ENCODE measurements at regions not wholly inside any gene's neighbourhood (a gene's known extent, or its start where the extent isn't known, plus 50 kb on each side); places are given as distances from the start of the nearest gene placed in this dataset.

GRCh38 chr4:157961229-157961990 lies 211.4 kb downstream of the GASK1B start:
- DNase-seq, result no peak

GRCh38 chr4:157957905-157958304 lies 214.9 kb downstream of the GASK1B start:
- no peak for DNase-seq

GRCh38 chr4:157942017-157942416 lies 230.8 kb downstream of the GASK1B start:
- DNase-seq, result no peak

GRCh38 chr4:157934151-157934550 lies 238.7 kb downstream of the GASK1B start:
- DNase-seq, result no peak

- no peak for DNase-seq
Observed at GRCh38 chr4:157932936-157933335, 239.9 kb downstream of the GASK1B start.

GRCh38 chr4:157929486-157929885 lies 243.3 kb downstream of the GASK1B start:
- no peak for DNase-seq

- DNase-seq, result no peak
Observed at GRCh38 chr4:157918036-157918832, 254.6 kb downstream of the GASK1B start.

- DNase-seq, result no peak
Observed at GRCh38 chr4:157912212-157912611, 260.6 kb downstream of the GASK1B start.

GRCh38 chr4:157911662-157912061 lies 261.2 kb downstream of the GASK1B start:
- no peak for DNase-seq

- DNase-seq, result no peak
Observed at GRCh38 chr4:157908691-157909090, 264.1 kb downstream of the GASK1B start.

- no peak for DNase-seq
Observed at GRCh38 chr4:157908031-157908430, 264.8 kb downstream of the GASK1B start.

- DNase-seq, result no peak
Observed at GRCh38 chr4:157907226-157907946, 265.4 kb downstream of the GASK1B start.

- no peak for DNase-seq
Observed at GRCh38 chr4:157898836-157899605, 273.8 kb downstream of the GASK1B start.

GRCh38 chr4:157897855-157898370 lies 274.9 kb downstream of the GASK1B start:
- no peak for DNase-seq

- no peak for DNase-seq
Observed at GRCh38 chr4:157896726-157897125, 276.1 kb downstream of the GASK1B start.

GRCh38 chr4:157895205-157895604 lies 277.6 kb downstream of the GASK1B start:
- DNase-seq, result no peak

GRCh38 chr4:157889788-157890187 lies 283.0 kb downstream of the GASK1B start:
- DNase-seq, result no peak

GRCh38 chr4:157888281-157888680 lies 284.5 kb downstream of the GASK1B start:
- DNase-seq, result no peak

GRCh38 chr4:157887316-157887715 lies 285.5 kb downstream of the GASK1B start:
- DNase-seq, result no peak

- DNase-seq, result no peak
Observed at GRCh38 chr4:157886645-157887044, 286.2 kb downstream of the GASK1B start.

GRCh38 chr4:157885811-157886210 lies 287.0 kb downstream of the GASK1B start:
- no peak for DNase-seq

- no peak for DNase-seq
Observed at GRCh38 chr4:157882901-157883300, 289.9 kb downstream of the GASK1B start.

Measured in T-helper 2 cell (primary cell).